Muscle of leg (tissue), 3 donors: ENCODE measurements at regions not wholly inside any gene's neighbourhood (a gene's known extent, or its start where the extent isn't known, plus 50 kb on each side); places are given as distances from the start of the nearest gene placed in this dataset.
"Not testable (repeated sequence)": the region's sequence is repeated elsewhere in the genome, so short reads cannot be mapped to it uniquely, and the experiment has no call there.

Experiments used
- DNase-seq: peaks from one replicate; pipeline ENCODE4 v3.0.0; 2013
- H3K27ac ChIP-seq: one replicate; pipeline ENCODE4 v1.5.1; 2013; ENCODE audit warnings: mild to moderate bottlenecking, low read length, control low read depth
- H3K27me3 ChIP-seq: one replicate; pipeline ENCODE4 v1.6.1; 2013; ENCODE audit warnings: low read length; ENCODE audit not compliant: control insufficient read depth, insufficient read depth
- H3K36me3 ChIP-seq: one replicate; pipeline ENCODE4 v1.6.1; 2013; ENCODE audit warnings: low read length; ENCODE audit not compliant: control insufficient read depth, insufficient read depth
- H3K4me1 ChIP-seq: one replicate; pipeline ENCODE4 v1.6.1; 2013; ENCODE audit warnings: low read length; ENCODE audit not compliant: control insufficient read depth, insufficient read depth
- H3K4me3 ChIP-seq: one replicate; pipeline ENCODE4 v1.5.1; 2013; ENCODE audit warnings: low read length, control low read depth
- H3K9me3 ChIP-seq: replicated peaks from 2 replicates; pipeline ENCODE4 v1.6.1; 2013; ENCODE audit warnings: low read depth, low read length; ENCODE audit not compliant: control insufficient read depth
- WGBS: methylation state at CpG from one replicate; pipeline ENCODE4 v1.1.5; 2013; ENCODE audit warnings: missing lambda C conversion rate; ENCODE audit not compliant: insufficient coverage; 5-methylcytosine and 5-hydroxymethylcytosine counted together

DNA sequence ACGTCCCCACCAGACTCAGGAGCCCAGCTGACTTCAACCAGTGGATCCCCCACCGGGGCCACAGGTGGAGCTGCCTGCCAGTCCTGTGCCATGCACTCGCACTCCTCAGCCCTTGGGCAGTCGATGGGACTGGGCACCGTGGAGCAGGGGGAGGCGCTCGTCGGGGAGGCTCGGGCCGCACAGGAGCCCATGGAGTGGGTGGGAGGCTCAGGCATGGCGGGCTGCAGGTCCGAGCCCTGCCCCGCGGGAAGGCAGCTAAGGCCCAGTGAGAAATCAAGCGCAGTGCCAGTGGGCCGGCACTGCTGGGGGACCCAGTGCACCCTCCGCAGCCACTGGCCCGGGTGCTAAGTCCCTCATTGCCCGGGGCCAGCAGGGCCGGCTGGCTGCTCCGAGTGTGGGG lies 52.3 kb upstream of the LRRC30 start:
- H3K27me3 ChIP-seq, DNase-seq, H3K9me3 ChIP-seq, H3K27ac ChIP-seq, H3K4me3 ChIP-seq, H3K36me3 ChIP-seq, H3K4me1 ChIP-seq: not testable (repeated sequence)
- WGBS: 92% methylated on average over 21 of the region's 21 CpGs

DNA sequence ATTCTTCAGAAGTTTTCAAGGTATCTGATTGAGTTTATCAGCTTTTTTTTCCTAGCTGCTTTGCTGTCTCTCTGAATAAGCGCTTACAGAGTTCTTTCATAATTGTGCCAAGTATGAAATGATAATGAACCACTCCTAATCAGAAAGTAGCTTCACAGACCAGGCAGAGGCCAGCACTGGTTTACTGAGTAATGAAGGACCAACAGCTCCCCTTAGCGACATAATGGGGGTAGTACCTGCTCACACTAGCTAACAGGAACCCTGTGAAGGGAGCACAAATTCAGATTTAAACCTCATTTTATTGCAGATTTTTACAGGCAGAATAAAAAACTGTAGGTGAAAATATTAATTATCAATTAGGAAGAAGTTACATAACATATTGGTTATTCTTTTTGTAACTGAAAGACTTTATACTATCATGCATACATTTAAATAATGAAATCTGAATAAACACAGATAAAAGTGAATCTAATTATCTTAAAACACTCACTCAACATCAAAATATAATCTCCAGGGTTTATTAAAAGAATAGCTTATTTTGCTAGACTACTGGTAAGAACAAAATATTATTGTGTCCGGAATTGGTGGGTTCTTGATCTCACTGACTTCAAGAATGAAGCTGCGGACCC lies 53.7 kb upstream of the LRRC30 start:
- peak; percentile 76 for DNase-seq
- peaks cover 4% of the 10 kb centered on the region for H3K4me1 ChIP-seq
- H3K36me3 ChIP-seq: no peaks in the 10 kb centered on the region
- H3K9me3 ChIP-seq: no peaks in the 10 kb centered on the region
- H3K4me3 ChIP-seq: no peak overlapping the region
- H3K27me3 ChIP-seq: no peaks in the 10 kb centered on the region
- no peak overlapping the region for H3K27ac ChIP-seq
- WGBS: no CpG with 5 or more reads among the region's 4 CpGs

DNA sequence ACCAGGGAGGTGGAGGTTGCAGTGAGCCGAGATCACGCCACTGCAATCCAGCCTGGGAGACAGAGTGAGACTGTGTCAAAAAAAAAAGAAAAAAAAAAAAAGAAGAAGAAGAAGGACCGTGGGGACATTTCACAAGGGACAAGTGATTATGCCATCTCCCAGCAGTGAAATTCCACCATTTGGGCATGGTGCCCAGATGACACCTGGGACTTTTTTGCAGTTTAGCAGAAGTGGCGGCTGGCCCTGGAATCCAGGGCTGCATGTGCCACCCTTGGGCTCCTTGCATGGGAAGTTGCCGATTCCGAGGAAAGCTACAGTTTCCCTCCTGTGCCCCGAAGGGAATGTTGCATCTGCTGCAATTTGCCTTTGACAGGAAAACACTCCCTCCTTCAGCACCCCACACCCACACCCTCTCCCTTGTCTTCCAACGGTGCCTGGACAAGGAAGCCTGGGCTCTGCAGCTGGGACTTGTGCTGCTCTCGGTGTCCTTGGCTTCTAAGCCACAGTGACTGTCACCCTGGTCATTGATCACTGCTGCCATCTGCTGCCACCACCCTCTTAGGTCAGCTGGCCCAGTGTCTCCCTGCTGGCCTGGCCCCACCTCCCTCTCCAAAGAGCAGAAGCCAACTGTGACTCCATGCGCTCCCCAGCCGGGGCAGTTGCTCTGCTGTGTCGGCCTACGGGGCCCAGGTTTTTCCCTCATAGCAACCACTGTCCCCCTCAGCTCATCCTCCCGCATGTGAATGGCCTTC lies 56.4 kb upstream of the LRRC30 start:
- H3K36me3 ChIP-seq: no peaks in the 10 kb centered on the region
- H3K9me3 ChIP-seq: no peaks in the 10 kb centered on the region
- peak; percentile 37 for DNase-seq
- no peak overlapping the region for H3K4me3 ChIP-seq
- H3K4me1 ChIP-seq: peaks cover 4% of the 10 kb centered on the region
- H3K27me3 ChIP-seq: no peaks in the 10 kb centered on the region
- H3K27ac ChIP-seq: no peak overlapping the region
- 76% methylated on average over 10 of the region's 14 CpGs for WGBS

DNA sequence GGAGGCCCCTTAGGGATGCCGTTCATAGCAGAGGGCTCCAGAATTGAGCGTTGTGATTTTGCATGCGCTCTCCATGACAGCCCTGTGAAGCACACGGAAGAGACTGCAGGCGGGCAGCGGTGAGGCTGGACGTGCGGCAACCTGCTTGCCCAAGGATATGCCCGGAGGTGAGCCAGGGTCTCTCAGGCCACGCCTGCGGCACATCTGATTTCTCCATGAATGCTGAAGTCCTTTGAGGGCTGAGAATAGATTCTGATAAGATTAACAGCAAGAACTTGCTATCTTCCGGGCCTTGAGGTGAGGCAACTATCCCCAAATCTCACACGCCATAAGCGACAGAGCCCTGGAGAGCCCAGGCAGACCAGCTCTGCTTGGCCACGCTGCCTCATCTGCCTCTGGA lies 55.6 kb upstream of the LAMA1 start:
- DNase-seq: no peak
- 96% methylated on average over 14 of the region's 15 CpGs for WGBS

DNA sequence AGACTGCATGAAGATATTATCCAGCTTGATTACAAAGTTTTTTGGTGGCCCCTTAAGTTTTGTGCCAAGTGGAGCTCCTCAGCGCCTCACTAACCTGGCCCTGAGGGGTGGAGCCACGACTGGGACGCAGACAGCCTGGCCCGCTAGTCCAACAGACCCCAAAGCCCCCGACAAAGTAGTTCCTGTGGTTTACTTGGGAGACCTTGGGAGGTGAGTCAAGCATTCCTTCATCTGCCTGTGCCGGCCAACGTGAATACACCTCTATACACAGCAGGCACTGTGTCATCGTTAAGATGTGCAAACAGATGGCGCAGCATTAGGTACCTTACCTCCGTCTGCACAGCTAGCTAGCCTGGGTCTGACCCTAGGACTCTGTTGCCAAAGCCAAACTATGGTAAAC lies 55.0 kb upstream of the LAMA1 start:
- H3K27me3 ChIP-seq: no peaks in the 10 kb centered on the region
- WGBS: 88% methylated on average over 9 of the region's 10 CpGs
- peaks cover 4% of the 10 kb centered on the region for H3K4me1 ChIP-seq
- H3K27ac ChIP-seq: no peak overlapping the region
- no peaks in the 10 kb centered on the region for H3K9me3 ChIP-seq
- H3K4me3 ChIP-seq: no peak overlapping the region
- no peaks in the 10 kb centered on the region for H3K36me3 ChIP-seq
- DNase-seq: no peak

More for the DNA sequence above, 55.6 kb upstream of the LAMA1 start:
- no peaks in the 10 kb centered on the region for H3K9me3 ChIP-seq
- H3K27ac ChIP-seq: no peak overlapping the region
- H3K27me3 ChIP-seq: no peaks in the 10 kb centered on the region
- H3K36me3 ChIP-seq: no peaks in the 10 kb centered on the region
- H3K4me1 ChIP-seq: peaks cover 4% of the 10 kb centered on the region
- H3K4me3 ChIP-seq: no peak overlapping the region

DNA sequence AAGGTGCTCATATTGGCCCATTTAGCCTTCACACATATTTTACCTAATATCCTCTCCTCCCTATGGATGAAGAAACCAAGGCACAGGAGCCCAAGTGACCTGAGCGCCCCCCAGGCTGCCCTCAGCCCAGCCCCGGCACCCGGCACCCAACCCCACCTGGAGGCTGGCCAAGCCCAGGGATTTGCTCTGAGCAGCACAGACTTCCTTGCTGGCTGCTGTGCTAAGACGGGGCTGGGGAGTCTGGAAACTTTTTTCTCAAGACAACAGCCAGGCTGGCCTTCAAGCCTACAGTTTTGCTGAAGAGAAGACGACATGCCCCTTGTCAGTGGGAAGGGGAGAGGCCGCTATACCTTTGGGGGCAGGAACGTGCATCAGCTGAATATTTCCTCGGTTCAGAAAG lies 52.7 kb upstream of the LAMA1 start:
- Histone ChIP-seq H3K4me1 (peaks cover 4% of the 10 kb centered on the region), H3K36me3 (no peaks in the 10 kb centered on the region), H3K9me3 (no peaks in the 10 kb centered on the region), H3K27ac (no peak overlapping the region), H3K4me3 (no peak overlapping the region), H3K27me3 (no peaks in the 10 kb centered on the region)
- DNase-seq: no peak
- WGBS: 66% methylated on average over 6 of the region's 8 CpGs

DNA sequence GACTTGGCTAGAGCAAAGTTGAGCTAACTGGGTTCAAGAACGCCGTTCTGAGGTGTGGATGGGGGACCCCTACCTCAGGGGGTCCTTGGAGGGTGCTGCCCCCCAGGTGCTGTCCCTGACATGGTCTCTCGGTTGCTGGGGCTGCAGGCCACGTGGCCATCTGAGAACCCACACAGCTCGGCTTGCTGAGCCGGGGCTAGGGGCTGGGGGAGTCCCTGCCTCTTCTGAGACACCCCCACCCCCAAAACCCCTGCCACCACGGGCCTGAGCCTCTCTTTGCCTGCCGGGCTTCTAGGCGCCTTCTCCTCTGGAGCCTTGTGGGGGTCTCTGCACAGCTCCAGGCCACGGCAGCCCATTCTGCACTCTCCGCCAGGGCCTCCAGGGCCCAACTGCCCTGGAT lies 52.0 kb upstream of the LAMA1 start:
- WGBS: 73% methylated on average over 10 of the region's 11 CpGs
- peaks cover 3% of the 10 kb centered on the region for H3K4me1 ChIP-seq
- no peak for DNase-seq
- H3K4me3 ChIP-seq: no peak overlapping the region
- H3K9me3 ChIP-seq: no peaks in the 10 kb centered on the region
- H3K36me3 ChIP-seq: no peaks in the 10 kb centered on the region
- no peak overlapping the region for H3K27ac ChIP-seq
- no peaks in the 10 kb centered on the region for H3K27me3 ChIP-seq

DNA sequence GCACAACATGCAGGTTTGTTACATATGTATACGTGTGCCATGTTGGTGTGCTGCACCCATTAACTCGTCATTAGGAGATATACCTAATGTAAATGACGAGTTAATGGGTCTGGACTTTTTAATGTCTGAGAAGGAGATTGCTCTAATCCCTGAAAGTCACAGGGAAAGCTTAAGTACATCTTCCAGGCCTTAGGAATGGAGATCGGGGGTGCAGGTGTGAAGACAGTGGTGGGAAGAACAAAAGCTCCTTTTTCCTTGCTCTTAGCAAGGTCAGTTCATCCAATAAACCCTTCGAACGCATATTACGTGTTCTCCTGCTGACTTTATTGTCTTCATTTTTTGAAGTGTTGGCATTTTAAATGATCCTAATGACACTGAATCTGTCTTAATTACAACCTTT lies 50.8 kb upstream of the LAMA1 start:
- Histone ChIP-seq H3K4me3 (no peak overlapping the region), H3K4me1 (no peaks in the 10 kb centered on the region), H3K9me3 (no peaks in the 10 kb centered on the region), H3K27ac (no peak overlapping the region), H3K27me3 (no peaks in the 10 kb centered on the region), H3K36me3 (no peaks in the 10 kb centered on the region)
- whole genome bisulfite sequencing: 71% methylated on average over 3 of the region's 7 CpGs
- DNase-seq: no peak
